Stomach (tissue), 8 donors: ENCODE measurements at regions not wholly inside any gene's neighbourhood (a gene's known extent, or its start where the extent isn't known, plus 50 kb on each side); places are given as distances from the start of the nearest gene placed in this dataset.

Source experiments
- DNase-seq, 2 donors: peaks; one replicate each; pipeline versions ENCODE4 v3.0.0 to v3.0.0-alpha.2; 2013 to 2019
- H3K27ac ChIP-seq, 5 donors: fragments of 200-600 bp in 4 of 5; sonication (generic) in 4 of 5; one replicate each; pipeline ENCODE4 v1.5.1; 2013 to 2019; ENCODE audit warnings: mild to moderate bottlenecking in 1 of 5, moderate library complexity in 1 of 5
- H3K27me3 ChIP-seq, 3 donors: fragments of 200-600 bp; sonication (generic); one replicate each; pipeline ENCODE4 v1.5.1; 2017 to 2019; ENCODE audit warnings: mixed run types in 1 of 3
- H3K36me3 ChIP-seq, 4 donors: fragments of 200-600 bp; sonication (generic); 1 replicate in 3 of 4; 2 replicates in 1 of 4; pipeline ENCODE4 v1.5.1; 2016 to 2019
- H3K4me1 ChIP-seq, 4 donors: fragments of 200-600 bp; sonication (generic); one replicate each; pipeline ENCODE4 v1.5.1; 2016 to 2019
- H3K4me3 ChIP-seq, 4 donors: fragments of 200-600 bp; sonication (generic) in 3 of 4; one replicate each; pipeline ENCODE4 v1.5.1; 2016 to 2019; ENCODE audit warnings: mild to moderate bottlenecking in 1 of 4
- H3K9me3 ChIP-seq, 4 donors: fragments of 200-600 bp; sonication (generic); one replicate each; pipeline ENCODE4 v1.5.1; 2016 to 2019
- EP300 ChIP-seq: sonication (generic); formaldehyde crosslinking; IDR thresholded peaks from one replicate; pipeline ENCODE4 v1.6.1; 2017; ENCODE audit warnings: antibody characterized with exemption
- POLR2A ChIP-seq, 4 donors: fragments of 450-650 bp; IDR thresholded peaks; one replicate each; pipeline ENCODE4 v1.6.1; 2016; ENCODE audit warnings: antibody characterized with exemption in 4 of 4, control low read depth in 2 of 4, mild to moderate bottlenecking in 1 of 4, moderate library complexity in 1 of 4
- POLR2AphosphoS5 ChIP-seq, 3 donors: sonication (generic); formaldehyde crosslinking; IDR thresholded peaks; one replicate each; pipeline ENCODE4 v1.6.1; 2016; ENCODE audit warnings: antibody characterized with exemption in 3 of 3
- WGBS, 5 donors: extraction: QIAGEN DNeasy Blood & Tissue Kit in 3 of 5; methylation state at CpG; one replicate each; pipeline versions ENCODE4 v1.1.5 to v1.1.7; 2013 to 2018; 5-methylcytosine and 5-hydroxymethylcytosine counted together
- intact Hi-C: fragments of 100-400 bp; cut with DNase I; formaldehyde crosslinking; loops from one replicate; pipeline ENCODE4 v1.15.1; 2023; ENCODE audit warnings: low total_unique reads
- TF ChIP-seq, protein P1 (sequence below), 7 experiments: fragments of 450-650 bp in 4 of 7; fragments of 200-600 bp in 3 of 7; sonication (generic) in 3 of 7; IDR thresholded peaks; one replicate each; pipeline ENCODE4 v1.5.1; 2016 to 2019; ENCODE audit warnings: antibody characterized with exemption in 7 of 7, control low read depth in 2 of 7, mild to moderate bottlenecking in 1 of 7
- donor health status: healthy with polysubstance abuse.
- donor health status: Bipolar disorder and iron deficiency.
- donor health status: healthy.

DNA sequence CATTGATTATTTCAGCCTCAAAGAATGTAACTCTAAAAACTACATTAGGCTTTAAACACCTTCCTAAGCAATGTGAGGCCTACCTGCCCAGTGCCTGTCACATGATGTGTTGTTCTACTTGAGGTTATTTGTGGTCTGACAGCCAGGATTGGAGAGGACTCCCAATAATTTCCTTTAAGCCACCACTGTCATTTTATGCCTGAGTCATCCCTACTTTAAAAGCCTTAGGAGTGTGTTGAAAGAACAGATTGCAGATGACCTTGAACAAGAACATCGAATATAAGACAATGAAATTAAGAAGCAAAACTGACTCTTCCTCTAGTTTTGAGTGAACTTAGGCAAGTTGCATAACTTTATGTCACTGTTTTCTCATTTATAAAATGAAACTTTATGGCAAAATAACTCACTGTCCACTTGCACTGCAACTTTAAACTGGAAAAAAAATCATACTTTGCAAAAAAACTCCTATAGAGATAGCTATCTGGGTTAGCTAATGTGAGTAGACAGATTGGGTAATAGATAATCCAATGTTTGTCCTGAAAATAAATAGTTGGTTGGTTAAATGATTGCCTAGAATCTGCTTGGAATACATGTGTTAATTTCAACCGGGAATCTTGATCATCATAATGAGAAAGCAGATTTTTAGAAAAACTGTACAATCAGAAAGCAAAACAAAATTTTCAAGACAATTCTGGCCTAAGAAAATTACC is 361.2 kb downstream of the SUCLA2 start:
- H3K9me3 ChIP-seq = peaks cover 0 to 4% (median 2%) of the 10 kb centered on the region in 4 donors
- DNase-seq = no peak
- H3K36me3 ChIP-seq = no peaks in the 10 kb centered on the region
- peak overlapping the region in 1 of 5 donors; percentile 4 for H3K27ac ChIP-seq
- intact Hi-C loops = no loop called here
- WGBS, 5 donors = 51 to 76% (median 70%) methylated on average over 2 of the region's 2 CpGs
- H3K27me3 ChIP-seq = no peaks in the 10 kb centered on the region
- H3K4me3 ChIP-seq = no peak overlapping the region
- TF ChIP-seq POLR2A (IDR thresholded peaks at IDR 0.05) = no peak
- TF ChIP-seq POLR2AphosphoS5 (IDR thresholded peaks at IDR 0.05) = no peak
- TF ChIP-seq EP300 = no peak
- TF ChIP-seq, protein P1, sequence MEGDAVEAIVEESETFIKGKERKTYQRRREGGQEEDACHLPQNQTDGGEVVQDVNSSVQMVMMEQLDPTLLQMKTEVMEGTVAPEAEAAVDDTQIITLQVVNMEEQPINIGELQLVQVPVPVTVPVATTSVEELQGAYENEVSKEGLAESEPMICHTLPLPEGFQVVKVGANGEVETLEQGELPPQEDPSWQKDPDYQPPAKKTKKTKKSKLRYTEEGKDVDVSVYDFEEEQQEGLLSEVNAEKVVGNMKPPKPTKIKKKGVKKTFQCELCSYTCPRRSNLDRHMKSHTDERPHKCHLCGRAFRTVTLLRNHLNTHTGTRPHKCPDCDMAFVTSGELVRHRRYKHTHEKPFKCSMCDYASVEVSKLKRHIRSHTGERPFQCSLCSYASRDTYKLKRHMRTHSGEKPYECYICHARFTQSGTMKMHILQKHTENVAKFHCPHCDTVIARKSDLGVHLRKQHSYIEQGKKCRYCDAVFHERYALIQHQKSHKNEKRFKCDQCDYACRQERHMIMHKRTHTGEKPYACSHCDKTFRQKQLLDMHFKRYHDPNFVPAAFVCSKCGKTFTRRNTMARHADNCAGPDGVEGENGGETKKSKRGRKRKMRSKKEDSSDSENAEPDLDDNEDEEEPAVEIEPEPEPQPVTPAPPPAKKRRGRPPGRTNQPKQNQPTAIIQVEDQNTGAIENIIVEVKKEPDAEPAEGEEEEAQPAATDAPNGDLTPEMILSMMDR (IDR thresholded peaks at IDR 0.05) = no peak
- H3K4me1 ChIP-seq = no peaks in the 10 kb centered on the region

DNA sequence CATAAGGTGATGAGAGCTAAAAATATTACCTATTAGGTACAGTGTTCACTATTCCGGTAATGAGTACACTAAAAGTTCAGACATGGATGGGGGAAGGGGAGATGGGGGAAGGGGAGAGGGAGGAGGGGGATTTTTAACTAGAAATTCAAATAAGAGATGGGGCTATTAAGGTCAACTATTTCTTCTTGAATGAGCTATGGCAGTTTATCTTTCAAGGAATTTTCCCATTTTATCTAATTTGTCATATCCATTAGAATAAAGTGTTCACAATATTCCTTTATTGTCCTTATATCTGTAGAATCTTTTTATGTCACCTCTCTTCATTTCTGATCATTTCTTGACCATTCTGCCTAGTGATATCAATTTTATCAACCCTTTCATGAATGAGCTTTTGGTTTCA is 362.4 kb downstream of the SUCLA2 start:
- Histone ChIP-seq H3K9me3 (peaks cover 0 to 10% (median 5%) of the 10 kb centered on the region in 4 donors), H3K36me3 (no peaks in the 10 kb centered on the region), H3K27me3 (no peaks in the 10 kb centered on the region), H3K4me1 (no peaks in the 10 kb centered on the region), H3K27ac (no peak overlapping the region), H3K4me3 (no peak overlapping the region)
- intact Hi-C loops = no loop called here
- WGBS, 5 donors = 85 to 97% (median 92%) methylated on average over 1 of the region's 1 CpG
- TF ChIP-seq, protein P1 (IDR thresholded peaks at IDR 0.05) = no peak
- TF ChIP-seq POLR2A (IDR thresholded peaks at IDR 0.05) (no peak), POLR2AphosphoS5 (IDR thresholded peaks at IDR 0.05) (no peak), EP300 (no peak)
- no peak for DNase-seq

- Histone ChIP-seq H3K9me3 (peaks cover 0 to 16% (median 7%) of the 10 kb centered on the region in 4 donors), H3K36me3 (no peaks in the 10 kb centered on the region), H3K4me1 (no peaks in the 10 kb centered on the region), H3K27me3 (no peaks in the 10 kb centered on the region), H3K27ac (no peak overlapping the region), H3K4me3 (no peak overlapping the region)
- intact Hi-C loops = no loop called here
- no peak for DNase-seq
- WGBS, 5 donors = 43 to 67% (median 59%) methylated on average over 4 of the region's 4 CpGs
- no peak for TF ChIP-seq POLR2A (IDR thresholded peaks at IDR 0.05)
- TF ChIP-seq, protein P1 (IDR thresholded peaks at IDR 0.05) = no peak
- no peak for TF ChIP-seq POLR2AphosphoS5 (IDR thresholded peaks at IDR 0.05)
- no peak for TF ChIP-seq EP300
Observed at GRCh38 chr13:47632311-47632710, 368.8 kb downstream of the SUCLA2 start.

DNA sequence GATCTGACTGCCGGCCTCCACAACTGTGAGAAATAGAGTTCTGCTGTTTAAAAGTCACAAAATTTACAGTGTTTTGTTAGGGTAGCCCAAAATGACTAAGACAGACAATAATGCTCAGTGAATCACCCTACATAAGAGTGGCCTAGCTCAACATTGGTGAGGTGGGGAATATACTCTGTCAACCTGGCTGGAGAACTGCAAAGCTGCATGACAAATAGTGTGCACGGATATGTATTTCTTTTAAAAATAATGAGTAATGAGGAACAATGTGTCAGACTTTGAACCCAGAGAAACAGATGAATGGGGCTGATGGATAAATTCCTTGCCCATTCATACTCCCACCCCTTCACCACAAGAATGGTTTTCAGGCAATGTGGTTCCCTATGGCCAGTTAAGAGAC is 372.4 kb downstream of the SUCLA2 start:
- intact Hi-C loops = no loop called here
- Histone ChIP-seq H3K9me3 (peaks cover 0 to 6% (median 2%) of the 10 kb centered on the region in 4 donors), H3K27me3 (no peaks in the 10 kb centered on the region), H3K4me1 (no peaks in the 10 kb centered on the region), H3K27ac (no peak overlapping the region), H3K36me3 (no peaks in the 10 kb centered on the region), H3K4me3 (no peak overlapping the region)
- DNase-seq = no peak
- TF ChIP-seq, protein P1 (IDR thresholded peaks at IDR 0.05) = no peak
- TF ChIP-seq POLR2AphosphoS5 (IDR thresholded peaks at IDR 0.05) (no peak), EP300 (no peak), POLR2A (IDR thresholded peaks at IDR 0.05) (no peak)
- 69 to 84% (median 78%) methylated on average over 2 of the region's 2 CpGs for WGBS, 5 donors
